OCI-LY3 (cell line): ENCODE measurements at regions not wholly inside any gene's neighbourhood (a gene's known extent, or its start where the extent isn't known, plus 50 kb on each side); places are given as distances from the start of the nearest gene placed in this dataset.

Source experiments
- H2AFZ ChIP-seq: fragments of 200-600, 300-600 bp; shearing (Covaris generic); 2 replicates; pipeline ENCODE4 v1.6.0; 2014; ENCODE audit warnings: antibody characterized with exemption, low read depth, low read length
- H3K27ac ChIP-seq: fragments of 200-600, 300-600 bp; sonication (generic); 2 replicates; pipeline ENCODE4 v1.5.1; 2014; ENCODE audit warnings: mild to moderate bottlenecking, low read length, moderate library complexity, mixed read lengths
- H3K27me3 ChIP-seq: fragments of 200-600, 300-600 bp; sonication (generic); 2 replicates; pipeline ENCODE4 v1.6.1; 2014; ENCODE audit warnings: low read depth, low read length, mixed read lengths
- H3K36me3 ChIP-seq: fragments of 200-600, 300-600 bp; sonication (generic); replicated peaks from 2 replicates; pipeline ENCODE3; 2014; ENCODE audit warnings: low read depth, low read length, mixed read lengths
- H3K4me1 ChIP-seq: fragments of 300-600, 200-600 bp; sonication (generic); 2 replicates; pipeline ENCODE4 v1.6.1; 2014; ENCODE audit warnings: low read length, mixed read lengths
- H3K4me2 ChIP-seq: fragments of 200-600, 300-600 bp; sonication (generic); 2 replicates; pipeline ENCODE4 v1.6.1; 2014; ENCODE audit warnings: low read length, mixed read lengths
- H3K4me3 ChIP-seq: fragments of 300-600, 200-600 bp; sonication (generic); 2 replicates; pipeline ENCODE4 v1.5.1; 2014; ENCODE audit warnings: antibody characterized with exemption, mild to moderate bottlenecking, low read length, moderate library complexity
- H3K79me2 ChIP-seq: fragments of 300-600, 200-600 bp; shearing (Covaris generic); 2 replicates; pipeline ENCODE4 v1.6.1; 2014; ENCODE audit warnings: mild to moderate bottlenecking, low read length, mixed read lengths
- H3K9ac ChIP-seq: fragments of 300-600, 200-600 bp; shearing (Covaris generic); 2 replicates; pipeline ENCODE4 v1.6.0; 2014; ENCODE audit warnings: mild to moderate bottlenecking, low read length, moderate library complexity
- H3K9me3 ChIP-seq: fragments of 200-600, 300-600 bp; shearing (Covaris generic); 2 replicates; pipeline ENCODE4 v1.6.1; 2014; ENCODE audit warnings: low read length, mixed read lengths; ENCODE audit not compliant: insufficient read depth
- H4K20me1 ChIP-seq: fragments of 200-600, 300-600 bp; sonication (generic); 2 replicates; pipeline ENCODE4 v1.6.1; 2016; ENCODE audit warnings: low read length, mixed read lengths; ENCODE audit not compliant: insufficient read depth
- EZH2phosphoT487 ChIP-seq: fragments of 200-600 bp; shearing (Covaris generic); IDR thresholded peaks from 2 replicates; pipeline ENCODE4 v1.6.1; 2018; ENCODE audit warnings: antibody characterized with exemption, mixed run types, low read depth
- TF ChIP-seq, protein P1 (sequence below): fragments of 200-600, 300-600 bp; sonication (generic); IDR thresholded peaks from 2 replicates; pipeline ENCODE4 v1.5.1; 2014; ENCODE audit warnings: antibody characterized with exemption, low read length, low read depth

DNA sequence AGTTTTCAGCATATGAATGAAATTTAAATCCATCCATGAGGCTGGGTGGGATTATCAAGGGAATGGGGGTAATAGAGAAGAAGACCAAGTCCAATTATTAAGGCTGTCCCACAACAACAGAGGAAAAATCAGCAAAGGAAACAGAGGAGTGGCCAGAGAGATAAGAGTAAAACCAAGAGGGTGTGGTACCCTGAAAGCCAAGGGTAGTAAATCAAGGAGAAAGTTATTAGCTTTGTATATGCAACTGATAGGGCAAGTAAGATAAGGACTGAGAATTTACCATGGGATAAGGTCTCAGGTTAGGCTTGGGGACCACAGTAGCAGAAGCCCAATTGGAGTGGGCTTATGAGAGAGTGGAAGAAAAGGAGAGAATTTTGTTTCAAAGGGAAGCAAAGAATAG, 134.5 kb downstream of the NUAK1 start:
- Histone ChIP-seq H3K27me3 (no peaks in the 10 kb centered on the region), H3K27ac (no peak overlapping the region), H3K4me3 (no peak overlapping the region), H3K9me3 (0 out of 2 replicates have a peak, but pooled peaks cover 6% of the 10 kb centered on the region), H4K20me1 (no peaks in the 10 kb centered on the region), H2AFZ (no peak overlapping the region), H3K4me1 (peaks cover 21% of the 10 kb centered on the region), H3K9ac (no peak overlapping the region), H3K79me2 (no peaks in the 10 kb centered on the region), H3K36me3 (peaks cover 3% of the 10 kb centered on the region), H3K4me2 (no peak overlapping the region)
- TF ChIP-seq, protein P1, sequence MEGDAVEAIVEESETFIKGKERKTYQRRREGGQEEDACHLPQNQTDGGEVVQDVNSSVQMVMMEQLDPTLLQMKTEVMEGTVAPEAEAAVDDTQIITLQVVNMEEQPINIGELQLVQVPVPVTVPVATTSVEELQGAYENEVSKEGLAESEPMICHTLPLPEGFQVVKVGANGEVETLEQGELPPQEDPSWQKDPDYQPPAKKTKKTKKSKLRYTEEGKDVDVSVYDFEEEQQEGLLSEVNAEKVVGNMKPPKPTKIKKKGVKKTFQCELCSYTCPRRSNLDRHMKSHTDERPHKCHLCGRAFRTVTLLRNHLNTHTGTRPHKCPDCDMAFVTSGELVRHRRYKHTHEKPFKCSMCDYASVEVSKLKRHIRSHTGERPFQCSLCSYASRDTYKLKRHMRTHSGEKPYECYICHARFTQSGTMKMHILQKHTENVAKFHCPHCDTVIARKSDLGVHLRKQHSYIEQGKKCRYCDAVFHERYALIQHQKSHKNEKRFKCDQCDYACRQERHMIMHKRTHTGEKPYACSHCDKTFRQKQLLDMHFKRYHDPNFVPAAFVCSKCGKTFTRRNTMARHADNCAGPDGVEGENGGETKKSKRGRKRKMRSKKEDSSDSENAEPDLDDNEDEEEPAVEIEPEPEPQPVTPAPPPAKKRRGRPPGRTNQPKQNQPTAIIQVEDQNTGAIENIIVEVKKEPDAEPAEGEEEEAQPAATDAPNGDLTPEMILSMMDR: no peak
- TF ChIP-seq EZH2phosphoT487: no peak

DNA sequence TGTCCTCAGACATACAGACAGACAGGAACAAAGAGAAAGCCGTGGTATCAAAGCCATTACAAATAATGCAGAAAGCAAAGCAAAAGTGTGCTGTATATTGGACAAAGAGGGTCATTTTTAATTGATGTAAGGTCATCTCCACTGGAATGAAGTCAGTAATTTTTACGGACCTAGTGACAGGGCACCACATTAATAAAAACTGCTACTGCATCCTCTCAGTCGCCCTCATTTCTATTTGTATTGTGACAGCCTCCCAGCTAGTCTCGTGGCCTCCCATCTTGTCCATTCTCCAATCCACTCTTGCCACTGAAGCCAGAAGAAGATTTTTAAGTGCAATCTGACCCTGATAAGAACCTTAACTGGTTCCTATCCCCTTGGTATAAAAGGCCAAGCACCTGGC, 132.4 kb downstream of the NUAK1 start:
- Histone ChIP-seq H3K9ac (no peak overlapping the region), H3K4me2 (no peak overlapping the region), H3K9me3 (0 out of 2 replicates have a peak, but pooled peaks cover 6% of the 10 kb centered on the region), H2AFZ (no peak overlapping the region), H4K20me1 (no peaks in the 10 kb centered on the region), H3K79me2 (no peaks in the 10 kb centered on the region), H3K36me3 (peaks cover 3% of the 10 kb centered on the region), H3K27ac (no peak overlapping the region), H3K4me1 (peaks cover 14% of the 10 kb centered on the region), H3K4me3 (no peak overlapping the region), H3K27me3 (no peaks in the 10 kb centered on the region)
- TF ChIP-seq EZH2phosphoT487: no peak
- TF ChIP-seq, protein P1: no peak

DNA sequence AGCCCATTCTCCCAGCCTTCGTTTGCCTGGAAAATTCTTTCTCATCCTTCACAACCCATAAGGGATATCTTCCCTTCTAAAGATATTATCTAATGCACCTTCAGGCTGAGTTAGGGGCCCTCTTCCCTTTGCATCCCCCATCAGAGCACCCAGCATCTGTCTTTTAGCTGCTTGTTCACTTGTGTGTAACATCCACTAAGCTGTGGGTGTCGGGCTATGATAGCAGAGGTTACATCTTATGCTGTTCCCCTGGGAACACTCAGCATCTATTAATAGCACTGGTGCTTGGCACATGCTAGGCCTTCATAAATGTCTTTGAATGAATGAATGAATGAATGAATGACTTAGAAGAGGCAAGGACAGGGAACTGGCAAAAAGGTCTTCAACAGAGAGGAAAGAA, 131.8 kb downstream of the NUAK1 start:
- no peaks in the 10 kb centered on the region for H3K79me2 ChIP-seq
- H3K9me3 ChIP-seq: 0 out of 2 replicates have a peak, but pooled peaks cover 6% of the 10 kb centered on the region
- H3K4me1 ChIP-seq: peaks cover 14% of the 10 kb centered on the region
- H3K27ac ChIP-seq: no peak overlapping the region
- no peaks in the 10 kb centered on the region for H4K20me1 ChIP-seq
- no peak overlapping the region for H3K4me3 ChIP-seq
- TF ChIP-seq, protein P1: no peak
- TF ChIP-seq EZH2phosphoT487: no peak
- no peak overlapping the region for H3K4me2 ChIP-seq
- H2AFZ ChIP-seq: no peak overlapping the region
- H3K27me3 ChIP-seq: no peaks in the 10 kb centered on the region
- H3K9ac ChIP-seq: no peak overlapping the region
- peaks cover 3% of the 10 kb centered on the region for H3K36me3 ChIP-seq

DNA sequence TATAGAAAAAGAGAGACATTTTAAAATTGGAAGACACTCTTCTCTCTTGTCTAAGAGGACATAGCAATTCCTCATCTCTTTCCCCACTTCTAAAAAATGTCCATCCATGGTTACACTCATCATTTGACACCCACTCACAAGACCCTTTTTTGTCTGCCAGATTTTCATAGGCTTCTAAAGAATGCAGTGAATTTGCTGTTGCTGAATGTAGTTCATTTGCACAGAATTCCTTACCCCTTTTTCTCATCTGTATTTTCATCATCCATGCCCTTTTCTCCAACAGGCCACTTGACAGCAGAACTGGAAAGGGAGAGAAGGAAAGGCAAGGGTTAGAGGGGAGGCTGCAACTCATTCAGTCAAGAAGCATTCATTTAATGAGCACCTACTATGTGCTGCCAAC, 128.0 kb downstream of the NUAK1 start:
- H3K9me3 ChIP-seq: no peaks in the 10 kb centered on the region

More for the DNA sequence above, 128.0 kb downstream of the NUAK1 start:
- H2AFZ ChIP-seq: no peak overlapping the region
- no peak overlapping the region for H3K27ac ChIP-seq
- H3K4me3 ChIP-seq: no peak overlapping the region
- TF ChIP-seq EZH2phosphoT487: no peak
- TF ChIP-seq, protein P1: no peak
- H3K27me3 ChIP-seq: no peaks in the 10 kb centered on the region
- H3K9ac ChIP-seq: no peak overlapping the region
- H3K36me3 ChIP-seq: no peaks in the 10 kb centered on the region
- H3K4me1 ChIP-seq: peaks cover 14% of the 10 kb centered on the region
- H3K79me2 ChIP-seq: no peaks in the 10 kb centered on the region
- no peaks in the 10 kb centered on the region for H4K20me1 ChIP-seq
- no peak overlapping the region for H3K4me2 ChIP-seq
